SK-N-SH treated with all-trans-retinoic acid at 6 μM for 48 hours (cell line): ENCODE measurements at regions not wholly inside any gene's neighbourhood (a gene's known extent, or its start where the extent isn't known, plus 50 kb on each side); places are given as distances from the start of the nearest gene placed in this dataset.

Experiments
- ATAC-seq: fragments of 200-7000 bp; cut with Tn5 transposase; 3 replicates; pipeline ENCODE4 v1.9.1; 2020; ENCODE audit warnings: mild to moderate bottlenecking, moderate library complexity
- ARNTL ChIP-seq: fragments of 450-650 bp; formaldehyde crosslinking; IDR thresholded peaks from 2 replicates; pipeline ENCODE4 v1.5.0; 2020; ENCODE audit warnings: low read depth, mild to moderate bottlenecking, moderate library complexity, borderline replicate concordance
- CREB5 ChIP-seq: fragments of 250-450 bp; sonication (Bioruptor Pico); IDR thresholded peaks from 2 replicates; pipeline ENCODE4 v1.5.1; 2020; ENCODE audit warnings: low read depth, mild to moderate bottlenecking, moderate library complexity
- CSDC2 ChIP-seq: fragments of 250-450 bp; sonication (Bioruptor Pico); IDR thresholded peaks from 2 replicates; pipeline ENCODE4 v1.5.0; 2020; ENCODE audit warnings: mild to moderate bottlenecking, moderate library complexity
- ESRRG ChIP-seq: fragments of 250-450 bp; sonication (Bioruptor Pico); IDR thresholded peaks from 2 replicates; pipeline ENCODE4 v1.6.1; 2021; ENCODE audit warnings: mild to moderate bottlenecking
- GLIS3 ChIP-seq: fragments of 250-450 bp; sonication (Bioruptor Pico); IDR thresholded peaks from 2 replicates; pipeline ENCODE4 v1.5.0; 2020; ENCODE audit warnings: mild to moderate bottlenecking, moderate library complexity
- ISL1 ChIP-seq: fragments of 250-450 bp; sonication (Bioruptor Pico); IDR thresholded peaks from 2 replicates; pipeline ENCODE4 v2.1.2; 2022; ENCODE audit warnings: mild to moderate bottlenecking, moderate library complexity
- OSR1 ChIP-seq: fragments of 250-450 bp; sonication (Bioruptor Pico); IDR thresholded peaks from 2 replicates; pipeline ENCODE4 v1.8.0; 2022; ENCODE audit warnings: moderate library complexity, mild to moderate bottlenecking, inconsistent platforms
- PATZ1 ChIP-seq: fragments of 250-450 bp; sonication (Bioruptor Pico); IDR thresholded peaks from 2 replicates; pipeline ENCODE4 v1.8.0; 2020; ENCODE audit warnings: mild to moderate bottlenecking, moderate library complexity, borderline replicate concordance
- RARB ChIP-seq: fragments of 250-450 bp; sonication (Bioruptor Pico); IDR thresholded peaks from 2 replicates; pipeline ENCODE4 v1.8.0; 2021; ENCODE audit warnings: mild to moderate bottlenecking, moderate library complexity
- SNAI2 ChIP-seq: fragments of 250-450 bp; sonication (Bioruptor Pico); IDR thresholded peaks from 2 replicates; pipeline ENCODE4 v1.5.0; 2020; ENCODE audit warnings: mild to moderate bottlenecking, moderate library complexity
- TCF4 ChIP-seq: fragments of 250-450 bp; sonication (Bioruptor Pico); IDR thresholded peaks from 2 replicates; pipeline ENCODE4 v1.8.0; 2021; ENCODE audit warnings: mild to moderate bottlenecking, moderate library complexity, borderline replicate concordance
- TOX ChIP-seq: fragments of 250-450 bp; sonication (Bioruptor Pico); IDR thresholded peaks from 2 replicates; pipeline ENCODE4 v1.8.0; 2021; ENCODE audit warnings: mild to moderate bottlenecking, moderate library complexity, borderline replicate concordance
- ZC3H10 ChIP-seq: fragments of 250-450 bp; sonication (Bioruptor Pico); IDR thresholded peaks from 2 replicates; pipeline ENCODE4 v1.5.1; 2021; ENCODE audit warnings: mild to moderate bottlenecking, moderate library complexity
- ZFP3 ChIP-seq: fragments of 250-450 bp; sonication (Bioruptor Pico); IDR thresholded peaks from 2 replicates; pipeline ENCODE4 v1.5.0; 2020; ENCODE audit warnings: mild to moderate bottlenecking, moderate library complexity
- ZFP30 ChIP-seq: fragments of 450-650 bp; formaldehyde crosslinking; IDR thresholded peaks from 2 replicates; pipeline ENCODE4 v1.5.0; 2022; ENCODE audit warnings: mild to moderate bottlenecking, moderate library complexity
- ZNF565 ChIP-seq: fragments of 450-650 bp; formaldehyde crosslinking; conservative IDR thresholded peaks from 2 replicates; pipeline ENCODE4 v1.5.0; 2020; ENCODE audit warnings: low read depth, mild to moderate bottlenecking, moderate library complexity
- ZNF70 ChIP-seq: fragments of 450-650 bp; formaldehyde crosslinking; IDR thresholded peaks from 2 replicates; pipeline ENCODE4 v1.5.0; 2020; ENCODE audit warnings: mild to moderate bottlenecking, moderate library complexity
- ZNF8 ChIP-seq: fragments of 450-650 bp; formaldehyde crosslinking; IDR thresholded peaks from 2 replicates; pipeline ENCODE4 v1.5.0; 2020; ENCODE audit warnings: mild to moderate bottlenecking, moderate library complexity
- TF ChIP-seq, protein P1 (sequence below): fragments of 250-450 bp; sonication (Bioruptor Pico); IDR thresholded peaks from 2 replicates; pipeline ENCODE4 v1.5.1; 2021; ENCODE audit warnings: mild to moderate bottlenecking, moderate library complexity
- TF ChIP-seq, protein P2 (sequence below): fragments of 250-450 bp; sonication (Bioruptor Pico); IDR thresholded peaks from 2 replicates; pipeline ENCODE4 v1.8.0; 2021; ENCODE audit warnings: low read depth, mild to moderate bottlenecking, moderate library complexity, borderline replicate concordance

GRCh38 chr2:13542642-13543041 lies 825.9 kb downstream of the TRIB2 start (continued):
- TF ChIP-seq, protein P1, sequence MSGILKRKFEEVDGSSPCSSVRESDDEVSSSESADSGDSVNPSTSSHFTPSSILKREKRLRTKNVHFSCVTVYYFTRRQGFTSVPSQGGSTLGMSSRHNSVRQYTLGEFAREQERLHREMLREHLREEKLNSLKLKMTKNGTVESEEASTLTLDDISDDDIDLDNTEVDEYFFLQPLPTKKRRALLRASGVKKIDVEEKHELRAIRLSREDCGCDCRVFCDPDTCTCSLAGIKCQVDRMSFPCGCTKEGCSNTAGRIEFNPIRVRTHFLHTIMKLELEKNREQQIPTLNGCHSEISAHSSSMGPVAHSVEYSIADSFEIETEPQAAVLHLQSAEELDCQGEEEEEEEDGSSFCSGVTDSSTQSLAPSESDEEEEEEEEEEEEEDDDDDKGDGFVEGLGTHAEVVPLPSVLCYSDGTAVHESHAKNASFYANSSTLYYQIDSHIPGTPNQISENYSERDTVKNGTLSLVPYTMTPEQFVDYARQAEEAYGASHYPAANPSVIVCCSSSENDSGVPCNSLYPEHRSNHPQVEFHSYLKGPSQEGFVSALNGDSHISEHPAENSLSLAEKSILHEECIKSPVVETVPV (CRISPR knock-in tag) = no peak
- TF ChIP-seq SNAI2 (CRISPR knock-in tag) = no peak
- no peak for TF ChIP-seq OSR1
- TF ChIP-seq ZNF70 (CRISPR knock-in tag) = no peak
- no peak for TF ChIP-seq CREB5 (CRISPR knock-in tag)
- TF ChIP-seq ZNF565 (CRISPR knock-in tag) = no peak
- TF ChIP-seq TCF4 (CRISPR knock-in tag) = no peak
- no peak for TF ChIP-seq ZFP30 (CRISPR knock-in tag)

- no peak for ATAC-seq
- no peak for TF ChIP-seq ISL1 (CRISPR knock-in tag)
- TF ChIP-seq, protein P1 (CRISPR knock-in tag) = no peak
- no peak for TF ChIP-seq TCF4 (CRISPR knock-in tag)
- TF ChIP-seq SNAI2 (CRISPR knock-in tag) = no peak
- no peak for TF ChIP-seq ZNF565 (CRISPR knock-in tag)
- TF ChIP-seq, protein P2, sequence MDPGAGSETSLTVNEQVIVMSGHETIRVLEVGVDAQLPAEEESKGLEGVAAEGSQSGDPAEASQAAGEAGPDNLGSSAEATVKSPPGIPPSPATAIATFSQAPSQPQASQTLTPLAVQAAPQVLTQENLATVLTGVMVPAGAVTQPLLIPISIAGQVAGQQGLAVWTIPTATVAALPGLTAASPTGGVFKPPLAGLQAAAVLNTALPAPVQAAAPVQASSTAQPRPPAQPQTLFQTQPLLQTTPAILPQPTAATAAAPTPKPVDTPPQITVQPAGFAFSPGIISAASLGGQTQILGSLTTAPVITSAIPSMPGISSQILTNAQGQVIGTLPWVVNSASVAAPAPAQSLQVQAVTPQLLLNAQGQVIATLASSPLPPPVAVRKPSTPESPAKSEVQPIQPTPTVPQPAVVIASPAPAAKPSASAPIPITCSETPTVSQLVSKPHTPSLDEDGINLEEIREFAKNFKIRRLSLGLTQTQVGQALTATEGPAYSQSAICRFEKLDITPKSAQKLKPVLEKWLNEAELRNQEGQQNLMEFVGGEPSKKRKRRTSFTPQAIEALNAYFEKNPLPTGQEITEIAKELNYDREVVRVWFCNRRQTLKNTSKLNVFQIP (CRISPR knock-in tag) = no peak
- no peak for TF ChIP-seq GLIS3 (CRISPR knock-in tag)
- TF ChIP-seq ZC3H10 (CRISPR knock-in tag) = no peak
- no peak for TF ChIP-seq PATZ1 (CRISPR knock-in tag)
- TF ChIP-seq ZNF8 = no peak
- TF ChIP-seq ESRRG (CRISPR knock-in tag) = no peak
- TF ChIP-seq CSDC2 = no peak
- no peak for TF ChIP-seq TOX (CRISPR knock-in tag)
- TF ChIP-seq, all 23 proteins: peak for 0
Observed at GRCh38 chr2:13543550-13543949, 826.8 kb downstream of the TRIB2 start.

DNA sequence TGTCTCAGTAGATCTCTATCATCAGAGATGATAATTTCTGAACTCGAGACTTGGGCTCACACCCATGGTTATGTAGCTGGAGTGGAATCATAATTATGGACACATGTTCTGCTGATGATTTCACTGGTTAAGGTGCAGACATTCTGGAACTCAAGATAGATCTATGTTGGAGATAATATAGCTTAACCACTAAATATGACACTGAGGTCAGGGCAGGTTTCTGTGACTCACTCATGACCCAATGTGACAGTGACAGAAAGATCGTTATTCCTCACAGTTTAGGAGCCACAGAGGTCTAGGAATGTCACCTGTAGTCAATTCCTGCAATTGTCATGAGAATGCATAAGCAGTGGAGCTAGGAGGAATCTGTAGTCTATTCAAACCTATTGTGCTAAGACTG lies 828.6 kb downstream of the TRIB2 start:
- ATAC-seq = no peak
- TF ChIP-seq ZNF8 (no peak), CSDC2 (no peak), TOX (CRISPR knock-in tag) (no peak), ZNF70 (CRISPR knock-in tag) (no peak), ARNTL (no peak), TCF4 (CRISPR knock-in tag) (no peak), ZNF565 (CRISPR knock-in tag) (no peak), RARB (CRISPR knock-in tag) (no peak), ESRRG (CRISPR knock-in tag) (no peak), ISL1 (CRISPR knock-in tag) (no peak), CREB5 (CRISPR knock-in tag) (no peak), ZFP3 (CRISPR knock-in tag) (no peak), ZC3H10 (CRISPR knock-in tag) (no peak)
- TF ChIP-seq, protein P2 (CRISPR knock-in tag) = no peak
- TF ChIP-seq, protein P1 (CRISPR knock-in tag) = no peak
